ENCODE measurements at regions not wholly inside any gene's neighbourhood (a gene's known extent, or its start where the extent isn't known, plus 50 kb on each side); places are given as distances from the start of the nearest gene placed in this dataset.

- no peak for DNase-seq
Measured at GRCh38 chr2:177090967-177091366, 121.6 kb upstream of the HNRNPA3 start.

- DNase-seq: no peak
Measured at GRCh38 chr2:177093371-177093770, 119.2 kb upstream of the HNRNPA3 start.

GRCh38 chr2:177098001-177098613, 114.5 kb upstream of the HNRNPA3 start:
- DNase-seq: no peak

- no peak for DNase-seq
Measured at GRCh38 chr2:177101930-177102329, 110.7 kb upstream of the HNRNPA3 start.

GRCh38 chr2:177106212-177106611, 106.4 kb upstream of the HNRNPA3 start:
- DNase-seq: no peak

- no peak for DNase-seq
Measured at GRCh38 chr2:177108890-177109289, 103.7 kb upstream of the HNRNPA3 start.

GRCh38 chr2:177114712-177115111, 97.9 kb upstream of the HNRNPA3 start:
- no peak for DNase-seq

GRCh38 chr2:177117755-177118154, 94.8 kb upstream of the HNRNPA3 start:
- no peak for DNase-seq

GRCh38 chr2:177118636-177119035, 94.0 kb upstream of the HNRNPA3 start:
- no peak for DNase-seq

GRCh38 chr2:177119099-177119498, 93.5 kb upstream of the HNRNPA3 start:
- DNase-seq: no peak

GRCh38 chr2:177123048-177123447, 89.5 kb upstream of the HNRNPA3 start:
- no peak for DNase-seq

GRCh38 chr2:177124371-177124770, 88.2 kb upstream of the HNRNPA3 start:
- no peak for DNase-seq

- DNase-seq: no peak
Measured at GRCh38 chr2:177127821-177128220, 84.8 kb upstream of the HNRNPA3 start.

GRCh38 chr2:177129610-177130009, 83.0 kb upstream of the HNRNPA3 start:
- DNase-seq: no peak

- no peak for DNase-seq
Measured at GRCh38 chr2:177131858-177132257, 80.7 kb upstream of the HNRNPA3 start.

GRCh38 chr2:177138823-177139222, 73.8 kb upstream of the HNRNPA3 start:
- no peak for DNase-seq

- no peak for DNase-seq
Measured at GRCh38 chr2:177141866-177142265, 70.7 kb upstream of the HNRNPA3 start.

GRCh38 chr2:177143444-177143843, 69.2 kb upstream of the HNRNPA3 start:
- no peak for DNase-seq

GRCh38 chr2:177147093-177147694, 65.4 kb upstream of the HNRNPA3 start:
- no peak for DNase-seq

- DNase-seq: no peak
Measured at GRCh38 chr2:177147834-177148445, 64.7 kb upstream of the HNRNPA3 start.

- peak; percentile 75 for DNase-seq
Measured at GRCh38 chr2:177148477-177149154, 64.0 kb upstream of the HNRNPA3 start.

GRCh38 chr2:177149155-177149503, 63.5 kb upstream of the HNRNPA3 start:
- DNase-seq: no peak

- no peak for DNase-seq
Measured at GRCh38 chr2:177153805-177154204, 58.8 kb upstream of the HNRNPA3 start.

GRCh38 chr2:177154809-177155208, 57.8 kb upstream of the HNRNPA3 start:
- no peak for DNase-seq

All from activated T-cell treated with anti-CD3 and anti-CD28 coated beads, Interleukin-2, amount 50 U/mL, for 1 hour (primary cell).